Mesenchymal stem cell (in vitro differentiated cells and primary cell): ENCODE measurements at regions not wholly inside any gene's neighbourhood (a gene's known extent, or its start where the extent isn't known, plus 50 kb on each side); places are given as distances from the start of the nearest gene placed in this dataset.

ENCODE experiments used
- DNase-seq: peaks from one replicate; pipeline ENCODE4 v3.0.0-alpha.2; 2013
- H2AFZ ChIP-seq: one replicate; pipeline ENCODE4 v1.6.1; 2013; ENCODE audit warnings: low read depth, mild to moderate bottlenecking, control low read depth, inconsistent platforms, low read length, moderate library complexity
- H2AK5ac ChIP-seq: 2 replicates; pipeline ENCODE4 v1.6.1; 2013; ENCODE audit warnings: low read length, moderate library complexity, mild to moderate bottlenecking, inconsistent platforms; ENCODE audit not compliant: severe bottlenecking
- H2BK120ac ChIP-seq: one replicate; pipeline ENCODE4 v1.6.1; 2013; ENCODE audit warnings: low read depth, mild to moderate bottlenecking, inconsistent platforms, low read length, moderate library complexity
- H2BK12ac ChIP-seq, 2 experiments: one replicate each; pipeline ENCODE4 v1.6.1; 2013; ENCODE audit warnings: inconsistent platforms in 2 of 2, low read length in 2 of 2, mild to moderate bottlenecking in 2 of 2, moderate library complexity in 2 of 2, control low read depth in 1 of 2
- H2BK15ac ChIP-seq: one replicate; pipeline ENCODE4 v1.6.1; 2013; ENCODE audit warnings: mild to moderate bottlenecking, low read depth, inconsistent platforms; ENCODE audit not compliant: poor library complexity, severe bottlenecking
- H2BK5ac ChIP-seq: 2 replicates; pipeline ENCODE4 v1.6.1; 2013; ENCODE audit warnings: low read depth, mild to moderate bottlenecking, low read length, control low read depth, inconsistent platforms; ENCODE audit not compliant: poor library complexity, severe bottlenecking
- H3K14ac ChIP-seq, 2 experiments: one replicate each; pipeline ENCODE4 v1.6.1; 2013; ENCODE audit warnings: inconsistent platforms in 2 of 2, low read length in 2 of 2, control low read depth in 1 of 2, mild to moderate bottlenecking in 1 of 2, moderate library complexity in 1 of 2
- H3K18ac ChIP-seq, 2 experiments: one replicate each; pipeline ENCODE4 v1.6.1; 2013; ENCODE audit warnings: inconsistent platforms in 2 of 2, low read length in 2 of 2, control low read depth in 1 of 2, low read depth in 1 of 2, mild to moderate bottlenecking in 1 of 2
- H3K23ac ChIP-seq, 2 experiments: one replicate each; pipeline ENCODE4 v1.6.1; 2013; ENCODE audit warnings: inconsistent platforms in 2 of 2, low read length in 2 of 2, mild to moderate bottlenecking in 2 of 2, moderate library complexity in 2 of 2, control low read depth in 1 of 2
- H3K27ac ChIP-seq: 2 replicates; pipeline ENCODE4 v1.5.1; 2013; ENCODE audit warnings: mild to moderate bottlenecking, moderate library complexity, low read length, control low read depth, inconsistent platforms; ENCODE audit not compliant: poor library complexity, severe bottlenecking
- H3K27me3 ChIP-seq, 2 experiments: 2 replicates each; pipeline versions ENCODE4 v1.6.1 to v1.7.0; 2013; ENCODE audit warnings: low read length in 2 of 2, mild to moderate bottlenecking in 2 of 2, moderate library complexity in 2 of 2, control low read depth in 1 of 2, inconsistent platforms in 1 of 2; ENCODE audit not compliant: control insufficient read depth in 1 of 2, insufficient read depth in 1 of 2
- H3K36me3 ChIP-seq, 2 experiments: 2 replicates each; pipeline versions ENCODE4 v1.6.1 to v1.7.0; 2013; ENCODE audit warnings: low read length in 2 of 2, control low read depth in 1 of 2, inconsistent platforms in 1 of 2, low read depth in 1 of 2, mild to moderate bottlenecking in 1 of 2; ENCODE audit not compliant: insufficient read depth in 2 of 2, control insufficient read depth in 1 of 2
- H3K4ac ChIP-seq, 2 experiments: one replicate each; pipeline ENCODE4 v1.6.1; 2013; ENCODE audit warnings: inconsistent platforms in 2 of 2, low read length in 2 of 2, mild to moderate bottlenecking in 2 of 2, moderate library complexity in 2 of 2, control low read depth in 1 of 2, low read depth in 1 of 2
- H3K4me1 ChIP-seq: 2 replicates; pipeline ENCODE4 v1.6.1; 2013; ENCODE audit warnings: low read depth, low read length, control low read depth; ENCODE audit not compliant: control insufficient read depth, insufficient read depth
- H3K4me2 ChIP-seq: 2 replicates; pipeline ENCODE4 v1.6.1; 2013; ENCODE audit warnings: low read length, mild to moderate bottlenecking, inconsistent platforms; ENCODE audit not compliant: poor library complexity, severe bottlenecking
- H3K4me3 ChIP-seq, 2 experiments: 2 replicates each; pipeline versions ENCODE4 v1.5.1 to v1.7.0; 2013; ENCODE audit warnings: low read length in 2 of 2, mild to moderate bottlenecking in 2 of 2, control low read depth in 1 of 2, low read depth in 1 of 2; ENCODE audit not compliant: insufficient read depth in 1 of 2
- H3K79me1 ChIP-seq: replicated peaks from 2 replicates; pipeline ENCODE4 v1.6.1; 2013; ENCODE audit warnings: mild to moderate bottlenecking, control low read depth, low read length, inconsistent platforms; ENCODE audit not compliant: poor library complexity, severe bottlenecking
- H3K9ac ChIP-seq: 2 replicates; pipeline ENCODE4 v1.7.0; 2013; ENCODE audit warnings: mild to moderate bottlenecking, low read length, moderate library complexity
- H3K9me3 ChIP-seq: 2 replicates; pipeline ENCODE4 v1.7.0; 2013; ENCODE audit warnings: mild to moderate bottlenecking, low read length; ENCODE audit not compliant: control insufficient read depth
- H4K8ac ChIP-seq: one replicate; pipeline ENCODE4 v1.6.1; 2013; ENCODE audit warnings: inconsistent platforms, mild to moderate bottlenecking, low read length, moderate library complexity
- H4K91ac ChIP-seq: one replicate; pipeline ENCODE4 v1.6.1; 2013; ENCODE audit warnings: mild to moderate bottlenecking, low read length, inconsistent platforms
- WGBS: methylation state at CpG from one replicate; pipeline ENCODE4 v1.1.7; 2013; ENCODE audit warnings: mixed read lengths; 5-methylcytosine and 5-hydroxymethylcytosine counted together

DNA sequence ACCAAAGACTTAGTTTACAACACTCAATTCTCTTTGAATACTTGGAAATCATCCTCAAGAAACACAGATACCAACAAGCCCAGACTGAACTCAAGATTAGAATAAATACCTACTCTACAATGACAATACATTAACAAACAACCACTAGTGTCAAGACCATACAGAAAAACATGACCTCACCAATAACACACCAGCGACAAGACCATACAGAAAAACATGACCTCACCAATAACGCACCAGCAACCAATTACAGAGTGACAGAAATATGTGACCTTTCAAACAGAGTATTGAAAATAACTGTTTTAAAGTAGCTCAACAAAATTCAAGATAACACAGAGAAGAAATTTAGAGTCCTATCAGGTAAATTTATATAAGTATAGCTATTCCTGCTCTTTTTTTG lies 876.0 kb downstream of the EPHA3 start:
- H3K4me2 ChIP-seq = no peak overlapping the region
- H3K79me1 ChIP-seq = no peaks in the 10 kb centered on the region
- no peak overlapping the region for H3K4me3 ChIP-seq
- H3K27ac ChIP-seq = no peak overlapping the region
- no peaks in the 10 kb centered on the region for H3K36me3 ChIP-seq
- no peak overlapping the region for H2BK15ac ChIP-seq
- H3K9me3 ChIP-seq = no peaks in the 10 kb centered on the region
- WGBS = 74% methylated on average over 2 of the region's 2 CpGs
- no peak overlapping the region for H4K91ac ChIP-seq
- no peak overlapping the region for H2AK5ac ChIP-seq
- no peak overlapping the region for H3K14ac ChIP-seq
- H3K9ac ChIP-seq = no peak overlapping the region
- H2BK12ac ChIP-seq = no peak overlapping the region
- H4K8ac ChIP-seq = no peak overlapping the region
- H3K18ac ChIP-seq = no peak overlapping the region
- no peak overlapping the region for H3K23ac ChIP-seq
- no peak overlapping the region for H3K4ac ChIP-seq
- no peak overlapping the region for H2AFZ ChIP-seq
- no peak for DNase-seq
- H2BK120ac ChIP-seq = no peak overlapping the region
- H3K4me1 ChIP-seq = no peaks in the 10 kb centered on the region
- H2BK5ac ChIP-seq = no peak overlapping the region
- no peaks in the 10 kb centered on the region for H3K27me3 ChIP-seq

DNA sequence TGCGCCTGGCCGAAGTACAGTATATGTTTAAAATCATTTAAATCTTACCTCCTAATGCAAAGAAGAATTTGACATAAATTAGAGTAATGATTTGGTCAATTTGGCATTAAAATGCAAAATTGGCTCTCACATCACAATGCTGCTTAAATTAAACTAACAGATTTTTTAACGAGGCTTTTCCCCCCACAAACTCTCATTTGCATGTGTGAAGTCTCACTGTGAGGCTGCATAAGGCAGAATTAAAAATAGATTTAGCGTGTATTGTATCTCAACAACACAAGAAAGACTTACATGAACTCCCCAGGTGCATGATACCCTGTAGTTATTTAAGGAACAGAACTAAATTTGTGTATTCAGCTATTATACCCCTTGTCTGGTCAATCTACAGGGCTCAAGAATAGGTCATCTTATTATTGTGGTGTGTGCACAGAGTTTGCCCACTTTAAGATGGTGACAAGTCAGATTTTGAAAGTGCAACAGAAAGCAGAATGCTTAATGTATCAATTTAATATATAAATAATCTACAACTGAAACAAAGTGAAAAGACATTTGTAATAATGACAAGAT lies 897.9 kb downstream of the EPHA3 start:
- Histone ChIP-seq H2AK5ac (no peak overlapping the region), H3K4me3 (no peak overlapping the region), H3K23ac (no peak overlapping the region), H3K27ac (no peak overlapping the region), H3K79me1 (no peaks in the 10 kb centered on the region), H2BK12ac (no peak overlapping the region), H3K18ac (no peak overlapping the region), H3K9me3 (no peaks in the 10 kb centered on the region), H2BK120ac (no peak overlapping the region), H3K9ac (no peak overlapping the region), H2BK15ac (no peak overlapping the region), H3K14ac (no peak overlapping the region), H3K27me3 (no peaks in the 10 kb centered on the region), H3K4me1 (no peaks in the 10 kb centered on the region), H2BK5ac (no peak overlapping the region), H4K8ac (no peak overlapping the region), H3K4ac (no peak overlapping the region), H3K4me2 (no peak overlapping the region), H3K36me3 (no peaks in the 10 kb centered on the region), H4K91ac (no peak overlapping the region), H2AFZ (no peak overlapping the region)
- no peak for DNase-seq
- 43% methylated on average over 1 of the region's 4 CpGs for WGBS

- Histone ChIP-seq H2AK5ac (no peak overlapping the region), H3K23ac (no peak overlapping the region), H3K79me1 (no peaks in the 10 kb centered on the region), H3K4ac (no peak overlapping the region), H3K27ac (no peak overlapping the region), H3K14ac (no peak overlapping the region), H2AFZ (no peak overlapping the region), H4K91ac (no peak overlapping the region), H2BK12ac (no peak overlapping the region), H2BK5ac (no peak overlapping the region), H3K9ac (no peak overlapping the region), H3K36me3 (no peaks in the 10 kb centered on the region), H3K4me3 (no peak overlapping the region), H4K8ac (no peak overlapping the region), H3K4me2 (no peak overlapping the region), H2BK120ac (no peak overlapping the region), H3K9me3 (no peaks in the 10 kb centered on the region), H3K18ac (no peak overlapping the region), H3K27me3 (no peaks in the 10 kb centered on the region), H2BK15ac (no peak overlapping the region), H3K4me1 (peaks cover 1% of the 10 kb centered on the region)
- no CpG with 5 or more reads among the region's 3 CpGs for WGBS
- DNase-seq = peak; percentile 40
Measured at GRCh38 chr3:90007778-90008499, 900.5 kb downstream of the EPHA3 start.

DNA sequence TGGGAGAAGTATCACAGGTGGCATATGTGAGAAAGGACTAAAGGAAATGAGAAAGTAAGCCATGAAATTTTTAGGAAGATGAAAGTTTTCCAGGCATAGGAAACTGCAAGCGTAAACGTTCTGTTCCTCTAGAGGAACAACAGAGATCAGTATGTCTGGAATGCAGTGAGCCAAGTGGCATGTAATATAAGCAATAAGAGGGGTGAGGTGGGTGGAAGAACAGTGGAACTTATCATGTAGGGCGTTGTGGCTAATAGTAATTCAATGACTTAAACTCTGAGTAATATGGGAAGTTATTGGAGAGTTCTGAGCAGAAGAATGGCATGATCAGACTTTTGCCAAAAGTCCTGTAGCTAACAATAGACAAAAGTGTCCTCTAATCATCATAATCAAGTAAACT lies 902.9 kb downstream of the EPHA3 start:
- Histone ChIP-seq H2BK15ac (no peak overlapping the region), H3K4me1 (peaks cover 1% of the 10 kb centered on the region), H3K79me1 (no peaks in the 10 kb centered on the region), H3K4me3 (no peak overlapping the region), H3K27ac (peak overlapping the region; percentile 67), H3K27me3 (no peaks in the 10 kb centered on the region), H3K9ac (no peak overlapping the region), H4K8ac (no peak overlapping the region), H3K9me3 (no peaks in the 10 kb centered on the region), H2BK120ac (no peak overlapping the region), H3K36me3 (no peaks in the 10 kb centered on the region), H3K23ac (no peak overlapping the region), H2AFZ (no peak overlapping the region), H3K4me2 (no peak overlapping the region), H3K18ac (no peak overlapping the region), H3K14ac (no peak overlapping the region), H2BK12ac (no peak overlapping the region), H4K91ac (no peak overlapping the region), H3K4ac (no peak overlapping the region), H2BK5ac (no peak overlapping the region), H2AK5ac (no peak overlapping the region)
- 0% methylated on average over 3 of the region's 3 CpGs for WGBS
- peak; percentile 61 for DNase-seq
